GM23338 (cell line): ENCODE measurements at regions not wholly inside any gene's neighbourhood (a gene's known extent, or its start where the extent isn't known, plus 50 kb on each side); places are given as distances from the start of the nearest gene placed in this dataset.

Source experiments
- ATAC-seq: fragments of 200-7000 bp; cut with Tn5 transposase; 3 replicates; pipeline ENCODE4 v1.9.1; 2020
- DNase-seq: peaks from one replicate; pipeline ENCODE4 v3.0.0-alpha.2; 2015; ENCODE audit warnings: low spot score
- H2AFZ ChIP-seq: fragments of 200-600 bp; sonication (generic); 2 replicates; pipeline ENCODE4 v1.8.0; 2016; ENCODE audit warnings: antibody characterized with exemption, mild to moderate bottlenecking, moderate library complexity
- H3F3A ChIP-seq: fragments of 200-600 bp; sonication (generic); replicated peaks from 2 replicates; pipeline ENCODE4 v1.8.0; 2017; ENCODE audit warnings: antibody characterized with exemption, mixed run types, low read depth
- H3K27ac ChIP-seq: fragments of 200-600 bp; sonication (generic); 2 replicates; pipeline ENCODE4 v1.6.1; 2016; ENCODE audit warnings: low read depth
- H3K27me3 ChIP-seq: fragments of 200-600 bp; sonication (generic); 2 replicates; pipeline ENCODE4 v1.8.0; 2016; ENCODE audit warnings: mild to moderate bottlenecking, mixed run types, moderate library complexity; ENCODE audit not compliant: insufficient read depth
- H3K36me3 ChIP-seq: fragments of 200-600 bp; sonication (generic); 2 replicates; pipeline ENCODE4 v1.8.0; 2016; ENCODE audit warnings: mild to moderate bottlenecking; ENCODE audit not compliant: insufficient read depth
- H3K4me1 ChIP-seq: fragments of 200-600 bp; sonication (generic); 2 replicates; pipeline ENCODE4 v1.8.0; 2016; ENCODE audit warnings: mild to moderate bottlenecking, moderate library complexity; ENCODE audit not compliant: insufficient read depth
- H3K4me2 ChIP-seq: fragments of 200-600 bp; sonication (generic); 2 replicates; pipeline ENCODE4 v1.7.1; 2017; ENCODE audit warnings: mixed run types
- H3K4me3 ChIP-seq: fragments of 200-600 bp; sonication (generic); 2 replicates; pipeline ENCODE4 v1.6.1; 2016; ENCODE audit warnings: mixed run types
- H3K79me2 ChIP-seq: fragments of 200-600 bp; sonication (generic); replicated peaks from 2 replicates; pipeline ENCODE4 v1.8.0; 2017; ENCODE audit warnings: mild to moderate bottlenecking; ENCODE audit not compliant: insufficient read depth
- H3K9me2 ChIP-seq: fragments of 200-600 bp; sonication (generic); 2 replicates; pipeline ENCODE4 v1.8.0; 2017; ENCODE audit not compliant: insufficient read depth
- H4K20me1 ChIP-seq: fragments of 200-600 bp; sonication (generic); replicated peaks from 2 replicates; pipeline ENCODE4 v1.8.0; 2017; ENCODE audit warnings: mild to moderate bottlenecking; ENCODE audit not compliant: insufficient read depth
- H3K27ac Mint-ChIP-seq: 2 replicates; pipeline ENCODE4 v1.8.0; 2020; ENCODE audit warnings: inconsistent platforms, mild to moderate bottlenecking, moderate library complexity, mixed read lengths
- H3K27me3 Mint-ChIP-seq: 3 replicates; pipeline ENCODE4 v1.8.0; 2022; ENCODE audit warnings: low read depth, mild to moderate bottlenecking, moderate library complexity, mixed read lengths, inconsistent platforms; ENCODE audit not compliant: insufficient read depth, poor library complexity
- H3K36me3 Mint-ChIP-seq: 3 replicates; pipeline ENCODE4 v1.8.0; 2021; ENCODE audit warnings: low read depth, mild to moderate bottlenecking, inconsistent platforms, moderate library complexity, mixed read lengths
- H3K4me1 Mint-ChIP-seq: 3 replicates; pipeline ENCODE4 v1.8.0; 2020; ENCODE audit warnings: mild to moderate bottlenecking, inconsistent platforms, mixed read lengths
- H3K4me3 Mint-ChIP-seq: 3 replicates; pipeline ENCODE4 v1.8.0; 2021; ENCODE audit warnings: moderate library complexity, mild to moderate bottlenecking, inconsistent platforms, mixed read lengths
- H3K9me3 Mint-ChIP-seq: 3 replicates; pipeline ENCODE4 v1.8.0; 2020; ENCODE audit warnings: moderate library complexity, mild to moderate bottlenecking, inconsistent platforms, mixed read lengths
- CREB1 ChIP-seq: fragments of 250-450 bp; sonication (Bioruptor Pico); IDR thresholded peaks from 2 replicates; pipeline ENCODE4 v1.5.0; 2020; ENCODE audit warnings: low read depth, mild to moderate bottlenecking, moderate library complexity
- JUNB ChIP-seq: IDR thresholded peaks from one replicate; pipeline ENCODE4 v1.6.1; 2016; ENCODE audit warnings: antibody characterized with exemption; ENCODE audit not compliant: unreplicated experiment
- NANOG ChIP-seq: IDR thresholded peaks from 2 replicates; pipeline ENCODE4 v1.6.1; 2016; ENCODE audit warnings: antibody characterized with exemption, borderline replicate concordance
- POLR2AphosphoS5 ChIP-seq: IDR thresholded peaks from 2 replicates; pipeline ENCODE4 v1.6.1; 2016; ENCODE audit warnings: antibody characterized with exemption, low read depth
- ZNF114 ChIP-seq: fragments of 250-450 bp; sonication (Bioruptor Pico); IDR thresholded peaks from 2 replicates; pipeline ENCODE4 v1.5.0; 2020; ENCODE audit warnings: mild to moderate bottlenecking, moderate library complexity
- ZNF331 ChIP-seq: fragments of 250-450 bp; sonication (Bioruptor Pico); IDR thresholded peaks from 2 replicates; pipeline ENCODE4 v1.5.0; 2020; ENCODE audit warnings: low read depth, mild to moderate bottlenecking, moderate library complexity
- TF ChIP-seq, protein P1 (sequence below): fragments of 250-450 bp; sonication (Bioruptor Pico); IDR thresholded peaks from 2 replicates; pipeline ENCODE4 v1.5.0; 2020; ENCODE audit warnings: mild to moderate bottlenecking, moderate library complexity
- TF ChIP-seq, protein P2 (sequence below), 2 experiments: fragments of 200-600 bp in 1 of 2; sonication (generic) in 1 of 2; conservative IDR thresholded peaks; 2 replicates each; pipeline versions ENCODE4 v1.5.1 to v1.6.1; 2016 to 2017; ENCODE audit warnings: antibody characterized with exemption in 2 of 2, low read depth in 2 of 2, mild to moderate bottlenecking in 2 of 2, moderate library complexity in 1 of 2

DNA sequence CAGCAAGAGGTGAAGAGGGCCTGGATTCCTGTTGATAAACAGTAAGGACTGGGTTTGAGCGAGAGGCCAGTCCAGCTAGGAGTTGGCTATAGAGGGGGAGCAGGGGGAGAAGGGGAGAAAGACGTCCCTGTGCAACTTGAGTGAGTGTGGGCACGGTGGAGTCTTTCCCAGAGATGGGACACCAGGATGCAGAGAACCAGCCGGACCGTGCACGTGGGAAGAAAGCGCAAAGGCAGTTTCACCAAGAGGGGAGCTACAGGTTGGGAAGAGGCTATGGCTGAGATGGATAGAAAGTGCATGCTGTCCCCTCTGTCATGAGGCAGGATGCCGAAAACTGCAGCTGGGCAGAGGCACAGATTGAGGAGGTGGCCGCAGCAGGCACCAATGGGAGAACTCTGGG lies 96.0 kb upstream of the TLE3 start:
- Histone ChIP-seq H3K36me3 (no peaks in the 10 kb centered on the region), H3K4me1 (peaks cover 7% of the 10 kb centered on the region; the same call in 1 of the 2 replicates), H3K9me2 (no peaks in the 10 kb centered on the region), H3F3A (no peaks in the 10 kb centered on the region), H4K20me1 (no peaks in the 10 kb centered on the region), H3K27ac (no peak overlapping the region), H3K27me3 (no peaks in the 10 kb centered on the region), H3K4me2 (no peak overlapping the region), H3K79me2 (no peaks in the 10 kb centered on the region), H3K4me3 (no peak overlapping the region), H2AFZ (no peak overlapping the region)
- Mint-ChIP-seq H3K4me3 (no peak overlapping the region), H3K4me1 (peaks cover 42% of the 10 kb centered on the region), H3K9me3 (peaks cover 12% of the 10 kb centered on the region), H3K36me3 (peaks cover 4% of the 10 kb centered on the region; the same call in 2 of the 3 replicates), H3K27me3 (peaks cover 10% of the 10 kb centered on the region), H3K27ac (no peak overlapping the region; the same call in 1 of the 2 replicates)
- ATAC-seq (no peak), DNase-seq (no peak)
- TF ChIP-seq NANOG (no peak), JUNB (no peak), ZNF331 (CRISPR knock-in tag) (no peak), POLR2AphosphoS5 (no peak), CREB1 (no peak), ZNF114 (no peak)
- TF ChIP-seq, protein P1, sequence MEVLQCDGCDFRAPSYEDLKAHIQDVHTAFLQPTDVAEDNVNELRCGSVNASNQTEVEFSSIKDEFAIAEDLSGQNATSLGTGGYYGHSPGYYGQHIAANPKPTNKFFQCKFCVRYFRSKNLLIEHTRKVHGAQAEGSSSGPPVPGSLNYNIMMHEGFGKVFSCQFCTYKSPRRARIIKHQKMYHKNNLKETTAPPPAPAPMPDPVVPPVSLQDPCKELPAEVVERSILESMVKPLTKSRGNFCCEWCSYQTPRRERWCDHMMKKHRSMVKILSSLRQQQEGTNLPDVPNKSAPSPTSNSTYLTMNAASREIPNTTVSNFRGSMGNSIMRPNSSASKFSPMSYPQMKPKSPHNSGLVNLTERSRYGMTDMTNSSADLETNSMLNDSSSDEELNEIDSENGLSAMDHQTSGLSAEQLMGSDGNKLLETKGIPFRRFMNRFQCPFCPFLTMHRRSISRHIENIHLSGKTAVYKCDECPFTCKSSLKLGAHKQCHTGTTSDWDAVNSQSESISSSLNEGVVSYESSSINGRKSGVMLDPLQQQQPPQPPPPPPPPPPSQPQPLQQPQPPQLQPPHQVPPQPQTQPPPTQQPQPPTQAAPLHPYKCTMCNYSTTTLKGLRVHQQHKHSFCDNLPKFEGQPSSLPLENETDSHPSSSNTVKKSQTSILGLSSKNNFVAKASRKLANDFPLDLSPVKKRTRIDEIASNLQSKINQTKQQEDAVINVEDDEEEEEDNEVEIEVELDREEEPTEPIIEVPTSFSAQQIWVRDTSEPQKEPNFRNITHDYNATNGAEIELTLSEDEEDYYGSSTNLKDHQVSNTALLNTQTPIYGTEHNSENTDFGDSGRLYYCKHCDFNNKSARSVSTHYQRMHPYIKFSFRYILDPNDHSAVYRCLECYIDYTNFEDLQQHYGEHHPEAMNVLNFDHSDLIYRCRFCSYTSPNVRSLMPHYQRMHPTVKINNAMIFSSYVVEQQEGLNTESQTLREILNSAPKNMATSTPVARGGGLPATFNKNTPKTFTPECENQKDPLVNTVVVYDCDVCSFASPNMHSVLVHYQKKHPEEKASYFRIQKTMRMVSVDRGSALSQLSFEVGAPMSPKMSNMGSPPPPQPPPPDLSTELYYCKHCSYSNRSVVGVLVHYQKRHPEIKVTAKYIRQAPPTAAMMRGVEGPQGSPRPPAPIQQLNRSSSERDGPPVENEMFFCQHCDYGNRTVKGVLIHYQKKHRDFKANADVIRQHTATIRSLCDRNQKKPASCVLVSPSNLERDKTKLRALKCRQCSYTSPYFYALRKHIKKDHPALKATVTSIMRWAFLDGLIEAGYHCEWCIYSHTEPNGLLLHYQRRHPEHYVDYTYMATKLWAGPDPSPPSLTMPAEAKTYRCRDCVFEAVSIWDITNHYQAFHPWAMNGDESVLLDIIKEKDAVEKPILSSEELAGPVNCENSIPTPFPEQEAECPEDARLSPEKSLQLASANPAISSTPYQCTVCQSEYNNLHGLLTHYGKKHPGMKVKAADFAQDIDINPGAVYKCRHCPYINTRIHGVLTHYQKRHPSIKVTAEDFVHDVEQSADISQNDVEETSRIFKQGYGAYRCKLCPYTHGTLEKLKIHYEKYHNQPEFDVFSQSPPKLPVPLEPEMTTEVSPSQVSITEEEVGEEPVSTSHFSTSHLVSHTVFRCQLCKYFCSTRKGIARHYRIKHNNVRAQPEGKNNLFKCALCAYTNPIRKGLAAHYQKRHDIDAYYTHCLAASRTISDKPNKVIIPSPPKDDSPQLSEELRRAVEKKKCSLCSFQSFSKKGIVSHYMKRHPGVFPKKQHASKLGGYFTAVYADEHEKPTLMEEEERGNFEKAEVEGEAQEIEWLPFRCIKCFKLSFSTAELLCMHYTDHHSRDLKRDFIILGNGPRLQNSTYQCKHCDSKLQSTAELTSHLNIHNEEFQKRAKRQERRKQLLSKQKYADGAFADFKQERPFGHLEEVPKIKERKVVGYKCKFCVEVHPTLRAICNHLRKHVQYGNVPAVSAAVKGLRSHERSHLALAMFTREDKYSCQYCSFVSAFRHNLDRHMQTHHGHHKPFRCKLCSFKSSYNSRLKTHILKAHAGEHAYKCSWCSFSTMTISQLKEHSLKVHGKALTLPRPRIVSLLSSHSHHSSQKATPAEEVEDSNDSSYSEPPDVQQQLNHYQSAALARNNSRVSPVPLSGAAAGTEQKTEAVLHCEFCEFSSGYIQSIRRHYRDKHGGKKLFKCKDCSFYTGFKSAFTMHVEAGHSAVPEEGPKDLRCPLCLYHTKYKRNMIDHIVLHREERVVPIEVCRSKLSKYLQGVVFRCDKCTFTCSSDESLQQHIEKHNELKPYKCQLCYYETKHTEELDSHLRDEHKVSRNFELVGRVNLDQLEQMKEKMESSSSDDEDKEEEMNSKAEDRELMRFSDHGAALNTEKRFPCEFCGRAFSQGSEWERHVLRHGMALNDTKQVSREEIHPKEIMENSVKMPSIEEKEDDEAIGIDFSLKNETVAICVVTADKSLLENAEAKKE = no peak
- TF ChIP-seq, protein P2, sequence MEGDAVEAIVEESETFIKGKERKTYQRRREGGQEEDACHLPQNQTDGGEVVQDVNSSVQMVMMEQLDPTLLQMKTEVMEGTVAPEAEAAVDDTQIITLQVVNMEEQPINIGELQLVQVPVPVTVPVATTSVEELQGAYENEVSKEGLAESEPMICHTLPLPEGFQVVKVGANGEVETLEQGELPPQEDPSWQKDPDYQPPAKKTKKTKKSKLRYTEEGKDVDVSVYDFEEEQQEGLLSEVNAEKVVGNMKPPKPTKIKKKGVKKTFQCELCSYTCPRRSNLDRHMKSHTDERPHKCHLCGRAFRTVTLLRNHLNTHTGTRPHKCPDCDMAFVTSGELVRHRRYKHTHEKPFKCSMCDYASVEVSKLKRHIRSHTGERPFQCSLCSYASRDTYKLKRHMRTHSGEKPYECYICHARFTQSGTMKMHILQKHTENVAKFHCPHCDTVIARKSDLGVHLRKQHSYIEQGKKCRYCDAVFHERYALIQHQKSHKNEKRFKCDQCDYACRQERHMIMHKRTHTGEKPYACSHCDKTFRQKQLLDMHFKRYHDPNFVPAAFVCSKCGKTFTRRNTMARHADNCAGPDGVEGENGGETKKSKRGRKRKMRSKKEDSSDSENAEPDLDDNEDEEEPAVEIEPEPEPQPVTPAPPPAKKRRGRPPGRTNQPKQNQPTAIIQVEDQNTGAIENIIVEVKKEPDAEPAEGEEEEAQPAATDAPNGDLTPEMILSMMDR (conservative IDR thresholded peaks at IDR 0.05; ENCODE audit: low read depth in 2 of 2) = no peak
